ENCODE measurements at regions not wholly inside any gene's neighbourhood (a gene's known extent, or its start where the extent isn't known, plus 50 kb on each side); places are given as distances from the start of the nearest gene placed in this dataset.
"Not testable (repeated sequence)": the region's sequence is repeated elsewhere in the genome, so short reads cannot be mapped to it uniquely, and the experiment has no call there.

- TF ChIP-seq EZH2phosphoT487 (IDR thresholded peaks at IDR 0.05; ENCODE audit: borderline replicate concordance); ZNF274 (IDR thresholded peaks at IDR 0.05; ENCODE audit: low read depth, low read length): not testable (repeated sequence)
These were observed 513.6 kb upstream of the TPK1 start for GRCh38 chr7:145349452-145349851.

All from HCT116 (cell line).